ENCODE measurements at regions not wholly inside any gene's neighbourhood (a gene's known extent, or its start where the extent isn't known, plus 50 kb on each side); places are given as distances from the start of the nearest gene placed in this dataset.

GRCh38 chr11:69912161-69912910 is 93.1 kb upstream of the FGF3 start:
- no peak overlapping the region for H3K27ac ChIP-seq (ENCODE audit: low read length)
- no TSS peak for BruUV-seq (replicated peaks)
- no peak overlapping the region for H3K4me3 ChIP-seq (ENCODE audit: low read depth in 2 of 2, low read length in 2 of 2)
- peaks cover 15% of the 10 kb centered on the region for H3K4me1 ChIP-seq (ENCODE audit: control insufficient read depth, insufficient read depth, low read length)
- peaks cover 4% of the 10 kb centered on the region; the same call in 1 of the 2 replicates for H3K27me3 ChIP-seq (ENCODE audit: control insufficient read depth, insufficient read depth, low read length)
- intact Hi-C loops (cut with micrococcal nuclease; ENCODE audit: unreplicated experiment) (loop anchor here (5.0 kb wide), 1 partner anchor 225 kb away; no protein-coding TSS in a partner anchor), in situ Hi-C loops (cut with HindIII; ENCODE audit: low pct_unique_long_range_greater_than_20kb, low sequenced_read_pairs) (no loop called here)
- H3K36me3 ChIP-seq (ENCODE audit: control insufficient read depth, insufficient read depth, low read length) = no peaks in the 10 kb centered on the region
- H3K9me3 ChIP-seq (ENCODE audit: control insufficient read depth, insufficient read depth, low read depth, low read length) = no peaks in the 10 kb centered on the region
- ATAC-seq = no peak
- POLR2A ChIA-PET = no interaction called here
- CTCF ChIA-PET = interaction anchor here (0.6 kb wide), 1 partner anchor 15 kb away, joined by 4 read pairs; no protein-coding TSS in a partner anchor
- no peak for DNase-seq (ENCODE audit: low read depth, low spot score)
- TF ChIP-seq POLR2AphosphoS5 (IDR thresholded peaks at IDR 0.05; ENCODE audit: low read depth, low read length) = no peak
- TF ChIP-seq CTCF (IDR thresholded peaks at IDR 0.05) = no peak
- TF ChIP-seq SIN3A (IDR thresholded peaks at IDR 0.05; ENCODE audit: borderline replicate concordance, insufficient read depth, low read depth, low read length) = no peak
- no peak for TF ChIP-seq TCF7L2 (IDR thresholded peaks at IDR 0.05; ENCODE audit: low read depth, low read length)
- no peak for TF ChIP-seq REST (IDR thresholded peaks at IDR 0.05; ENCODE audit: insufficient read depth in 1 of 2, low read depth in 2 of 2, low read length in 1 of 2)

- Histone ChIP-seq H3K27ac (ENCODE audit: low read length) (no peak overlapping the region), H3K4me1 (ENCODE audit: control insufficient read depth, insufficient read depth, low read length) (peaks cover 15% of the 10 kb centered on the region), H3K27me3 (ENCODE audit: control insufficient read depth, insufficient read depth, low read length) (peaks cover 4% of the 10 kb centered on the region; the same call in 1 of the 2 replicates), H3K9me3 (ENCODE audit: control insufficient read depth, insufficient read depth, low read depth, low read length) (no peaks in the 10 kb centered on the region), H3K4me3 (ENCODE audit: low read depth in 2 of 2, low read length in 2 of 2) (no peak overlapping the region), H3K36me3 (ENCODE audit: control insufficient read depth, insufficient read depth, low read length) (no peaks in the 10 kb centered on the region)
- intact Hi-C loops (cut with micrococcal nuclease; ENCODE audit: unreplicated experiment) = loop anchor here (5.0 kb wide), 1 partner anchor 226 kb away; no protein-coding TSS in a partner anchor
- no peak for DNase-seq (ENCODE audit: low read depth, low spot score)
- CTCF ChIA-PET = interaction anchor here (0.6 to 0.7 kb wide), 2 partner anchors 15 to 283 kb away, joined by 3 to 4 read pairs; no protein-coding TSS in a partner anchor
- no peak for TF ChIP-seq POLR2AphosphoS5 (IDR thresholded peaks at IDR 0.05; ENCODE audit: low read depth, low read length)
- no peak for TF ChIP-seq SIN3A (IDR thresholded peaks at IDR 0.05; ENCODE audit: borderline replicate concordance, insufficient read depth, low read depth, low read length)
- peak; percentile 84 for TF ChIP-seq CTCF (IDR thresholded peaks at IDR 0.05)
- POLR2A ChIA-PET = no interaction called here
- in situ Hi-C loops (cut with HindIII; ENCODE audit: low pct_unique_long_range_greater_than_20kb, low sequenced_read_pairs) = no loop called here
- BruUV-seq (replicated peaks) = no TSS peak
- peak; percentile 60 for ATAC-seq
Observed at GRCh38 chr11:69912911-69913451, 93.8 kb upstream of the FGF3 start.

All from Panc1 (cell line).